MM.1S (cell line): ENCODE measurements at regions not wholly inside any gene's neighbourhood (a gene's known extent, or its start where the extent isn't known, plus 50 kb on each side); places are given as distances from the start of the nearest gene placed in this dataset.

Experiments used
- DNase-seq: peaks from one replicate; pipeline ENCODE4 v3.0.0-alpha.2; 2015
- H2AFZ ChIP-seq: fragments of 300-600 bp; sonication (generic); 2 replicates; pipeline ENCODE4 v1.6.0; 2016; ENCODE audit warnings: antibody characterized with exemption, low read length
- H3F3A ChIP-seq: fragments of 300-600 bp; sonication (generic); 2 replicates; pipeline ENCODE4 v1.6.1; 2016; ENCODE audit warnings: mild to moderate bottlenecking, antibody characterized with exemption, low read length, moderate library complexity, mixed read lengths; ENCODE audit not compliant: insufficient read depth
- H3K27ac ChIP-seq: fragments of 300-600 bp; sonication (generic); 2 replicates; pipeline ENCODE4 v1.5.1; 2016; ENCODE audit warnings: mild to moderate bottlenecking, low read length
- H3K27me3 ChIP-seq: fragments of 300-600 bp; sonication (generic); replicated peaks from 2 replicates; pipeline ENCODE4 v1.6.0; 2016; ENCODE audit warnings: low read length; ENCODE audit not compliant: insufficient read depth
- H3K36me3 ChIP-seq: fragments of 300-600 bp; sonication (generic); replicated peaks from 2 replicates; pipeline ENCODE4 v1.6.1; 2016; ENCODE audit warnings: mild to moderate bottlenecking, low read length, mixed read lengths; ENCODE audit not compliant: insufficient read depth
- H3K4me1 ChIP-seq: fragments of 300-600 bp; sonication (generic); 2 replicates; pipeline ENCODE4 v1.6.1; 2016; ENCODE audit warnings: low read length, mixed read lengths
- H3K4me2 ChIP-seq: fragments of 300-600 bp; sonication (generic); 2 replicates; pipeline ENCODE4 v1.6.0; 2016; ENCODE audit warnings: low read depth, low read length
- H3K4me3 ChIP-seq: fragments of 300-600 bp; sonication (generic); 2 replicates; pipeline ENCODE4 v1.5.1; 2016; ENCODE audit warnings: low read length, mixed read lengths
- H3K79me2 ChIP-seq: fragments of 300-600 bp; sonication (generic); 2 replicates; pipeline ENCODE4 v1.6.1; 2016; ENCODE audit warnings: mixed run types, low read length, mixed read lengths
- H3K9ac ChIP-seq: fragments of 300-600 bp; sonication (generic); 2 replicates; pipeline ENCODE4 v1.6.1; 2016; ENCODE audit warnings: low read length, mixed read lengths
- H3K9me2 ChIP-seq: fragments of 300-600 bp; sonication (generic); replicated peaks from 2 replicates; pipeline ENCODE4 v1.6.1; 2016; ENCODE audit warnings: mild to moderate bottlenecking, low read length, mixed read lengths; ENCODE audit not compliant: insufficient read depth
- H3K9me3 ChIP-seq: fragments of 300-600 bp; sonication (generic); replicated peaks from 2 replicates; pipeline ENCODE4 v1.6.1; 2016; ENCODE audit warnings: mild to moderate bottlenecking, low read length, mixed read lengths; ENCODE audit not compliant: insufficient read depth
- H4K20me1 ChIP-seq: fragments of 300-600 bp; sonication (generic); 2 replicates; pipeline ENCODE4 v1.6.1; 2016; ENCODE audit warnings: mild to moderate bottlenecking, low read length, moderate library complexity, mixed read lengths; ENCODE audit not compliant: insufficient read depth
- EZH2 ChIP-seq: fragments of 300-600 bp; sonication (generic); optimal IDR thresholded peaks from 2 replicates; pipeline ENCODE3; 2017; ENCODE audit warnings: low read depth, mild to moderate bottlenecking, antibody characterized with exemption, low read length, mixed read lengths
- EZH2phosphoT487 ChIP-seq: fragments of 300-600 bp; sonication (generic); IDR thresholded peaks from 2 replicates; pipeline ENCODE4 v1.6.1; 2018; ENCODE audit warnings: antibody characterized with exemption, low read length
- TF ChIP-seq, protein P1 (sequence below): fragments of 300-600 bp; sonication (generic); IDR thresholded peaks from 2 replicates; pipeline ENCODE4 v1.5.1; 2016; ENCODE audit warnings: antibody characterized with exemption, low read length, mixed read lengths

GRCh38 chr13:39132286-39133230, 94.3 kb downstream of the NHLRC3 start:
- Histone ChIP-seq H3K9ac (no peak overlapping the region), H3K9me3 (no peaks in the 10 kb centered on the region), H3K4me2 (no peak overlapping the region), H3K27ac (no peak overlapping the region), H3K4me1 (no peaks in the 10 kb centered on the region), H3F3A (no peaks in the 10 kb centered on the region), H4K20me1 (no peaks in the 10 kb centered on the region), H3K4me3 (no peak overlapping the region), H3K36me3 (no peaks in the 10 kb centered on the region), H3K79me2 (no peaks in the 10 kb centered on the region), H3K9me2 (no peaks in the 10 kb centered on the region), H3K27me3 (no peaks in the 10 kb centered on the region), H2AFZ (no peak overlapping the region)
- TF ChIP-seq, protein P1, sequence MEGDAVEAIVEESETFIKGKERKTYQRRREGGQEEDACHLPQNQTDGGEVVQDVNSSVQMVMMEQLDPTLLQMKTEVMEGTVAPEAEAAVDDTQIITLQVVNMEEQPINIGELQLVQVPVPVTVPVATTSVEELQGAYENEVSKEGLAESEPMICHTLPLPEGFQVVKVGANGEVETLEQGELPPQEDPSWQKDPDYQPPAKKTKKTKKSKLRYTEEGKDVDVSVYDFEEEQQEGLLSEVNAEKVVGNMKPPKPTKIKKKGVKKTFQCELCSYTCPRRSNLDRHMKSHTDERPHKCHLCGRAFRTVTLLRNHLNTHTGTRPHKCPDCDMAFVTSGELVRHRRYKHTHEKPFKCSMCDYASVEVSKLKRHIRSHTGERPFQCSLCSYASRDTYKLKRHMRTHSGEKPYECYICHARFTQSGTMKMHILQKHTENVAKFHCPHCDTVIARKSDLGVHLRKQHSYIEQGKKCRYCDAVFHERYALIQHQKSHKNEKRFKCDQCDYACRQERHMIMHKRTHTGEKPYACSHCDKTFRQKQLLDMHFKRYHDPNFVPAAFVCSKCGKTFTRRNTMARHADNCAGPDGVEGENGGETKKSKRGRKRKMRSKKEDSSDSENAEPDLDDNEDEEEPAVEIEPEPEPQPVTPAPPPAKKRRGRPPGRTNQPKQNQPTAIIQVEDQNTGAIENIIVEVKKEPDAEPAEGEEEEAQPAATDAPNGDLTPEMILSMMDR: no peak
- TF ChIP-seq EZH2 (no peak), EZH2phosphoT487 (no peak)
- DNase-seq: no peak

DNA sequence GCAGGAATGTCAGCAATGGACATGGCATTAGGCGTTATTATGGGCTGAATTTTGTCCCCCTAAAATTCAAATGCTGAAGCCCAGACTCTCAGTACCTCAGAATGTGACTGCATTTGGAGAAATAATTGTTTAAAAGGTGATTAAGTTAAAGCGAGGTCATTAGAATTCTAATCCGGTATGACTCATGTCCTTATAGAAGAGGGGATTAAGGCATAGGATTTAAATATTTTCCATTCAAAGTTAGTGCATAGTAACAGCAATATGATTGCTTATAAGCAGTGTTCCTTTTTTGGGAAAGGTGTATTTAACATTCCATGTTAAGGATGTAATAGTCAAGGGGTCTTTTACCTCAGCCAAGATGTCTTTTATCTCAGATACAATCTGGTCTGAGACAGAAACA, 95.5 kb downstream of the NHLRC3 start:
- Histone ChIP-seq H3K27me3 (no peaks in the 10 kb centered on the region), H3F3A (no peaks in the 10 kb centered on the region), H2AFZ (no peak overlapping the region), H3K4me3 (no peak overlapping the region), H3K9ac (no peak overlapping the region), H3K79me2 (no peaks in the 10 kb centered on the region), H3K9me3 (no peaks in the 10 kb centered on the region), H4K20me1 (no peaks in the 10 kb centered on the region), H3K4me1 (no peaks in the 10 kb centered on the region), H3K27ac (no peak overlapping the region), H3K36me3 (no peaks in the 10 kb centered on the region), H3K4me2 (no peak overlapping the region), H3K9me2 (no peaks in the 10 kb centered on the region)
- DNase-seq: no peak
- no peak for TF ChIP-seq EZH2phosphoT487
- no peak for TF ChIP-seq EZH2
- TF ChIP-seq, protein P1: no peak

DNA sequence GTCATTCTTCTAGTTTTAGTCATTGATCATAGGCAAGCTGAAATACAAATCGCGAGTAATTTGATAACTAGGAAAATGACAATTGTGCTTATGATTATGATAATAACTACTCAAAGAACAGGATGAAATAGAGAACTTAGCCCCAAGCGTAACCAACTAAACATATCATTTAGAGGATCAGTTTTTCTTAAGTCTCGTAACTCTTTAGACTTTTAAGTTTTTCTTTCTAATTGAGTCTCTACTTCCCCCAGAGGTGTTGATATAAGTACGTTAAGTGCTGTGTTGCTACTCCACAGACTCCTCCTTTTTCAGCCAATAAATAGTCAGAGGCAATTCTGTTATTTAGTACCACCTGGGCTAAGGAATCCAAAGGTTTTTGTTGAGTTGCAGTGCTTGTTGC, 96.3 kb downstream of the NHLRC3 start:
- Histone ChIP-seq H3K79me2 (no peaks in the 10 kb centered on the region), H3K4me2 (no peak overlapping the region), H3K9ac (no peak overlapping the region), H2AFZ (no peak overlapping the region), H3K9me2 (no peaks in the 10 kb centered on the region), H3K27me3 (no peaks in the 10 kb centered on the region), H3K4me1 (no peaks in the 10 kb centered on the region), H3K4me3 (no peak overlapping the region), H4K20me1 (no peaks in the 10 kb centered on the region), H3K36me3 (no peaks in the 10 kb centered on the region), H3K9me3 (no peaks in the 10 kb centered on the region), H3F3A (no peaks in the 10 kb centered on the region), H3K27ac (no peak overlapping the region)
- TF ChIP-seq EZH2: no peak
- TF ChIP-seq, protein P1: no peak
- no peak for TF ChIP-seq EZH2phosphoT487
- no peak for DNase-seq
